ENCODE measurements at regions not wholly inside any gene's neighbourhood (a gene's known extent, or its start where the extent isn't known, plus 50 kb on each side); places are given as distances from the start of the nearest gene placed in this dataset.

GRCh38 chr7:41809940-41810576 is 107.2 kb upstream of the INHBA start:
- no peak for TF ChIP-seq FOXP2 (optimal IDR thresholded peaks at IDR 0.05; ENCODE audit: control extremely low read depth, extremely low read length, insufficient read depth)
- TF ChIP-seq POLR2AphosphoS5 (IDR thresholded peaks at IDR 0.05; ENCODE audit: borderline replicate concordance, low read depth, low read length): no peak
- no peak for TF ChIP-seq EZH2 (IDR thresholded peaks at IDR 0.05)
- Histone ChIP-seq H3K27ac (no peak overlapping the region), H3K9me3 (ENCODE audit: low read depth, low read length) (no peaks in the 10 kb centered on the region), H3K36me3 (ENCODE audit: insufficient read depth, low read length) (no peaks in the 10 kb centered on the region; the same call in 1 of the 2 replicates), H3K4me3 (no peak overlapping the region), H3K9ac (ENCODE audit: insufficient read length) (no peak overlapping the region)
- no peak for DNase-seq (ENCODE audit: low read depth, low spot score)

DNA sequence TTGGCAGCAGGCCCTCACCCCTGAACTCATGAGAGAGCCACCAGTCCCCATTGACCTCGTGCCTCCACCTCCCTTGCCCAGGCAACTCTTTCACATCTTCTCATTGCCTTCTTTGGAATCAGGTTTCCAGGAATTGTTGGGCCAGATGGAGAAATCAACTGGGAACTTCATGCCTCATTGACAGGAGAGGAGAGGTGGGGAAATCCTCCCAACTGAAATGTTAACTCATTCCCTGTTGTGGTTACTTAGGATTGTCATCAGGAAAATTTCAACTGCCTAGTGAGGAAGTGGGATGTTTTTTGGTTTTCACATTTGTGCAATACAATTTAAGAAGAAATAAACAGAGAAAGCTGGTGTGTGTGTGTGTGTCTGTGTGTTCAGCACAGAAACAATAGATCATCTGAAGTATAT is 106.6 kb upstream of the INHBA start:
- no peak for DNase-seq (ENCODE audit: low read depth, low spot score)
- H3K27ac ChIP-seq: no peak overlapping the region

GRCh38 chr7:41809116-41809515 is 106.2 kb upstream of the INHBA start:
- no peak for DNase-seq (ENCODE audit: low read depth, low spot score)
- H3K9ac ChIP-seq (ENCODE audit: insufficient read length): no peak overlapping the region
- H3K4me3 ChIP-seq: no peak overlapping the region
- H3K9me3 ChIP-seq (ENCODE audit: low read depth, low read length): no peaks in the 10 kb centered on the region
- H3K27ac ChIP-seq: no peak overlapping the region
- TF ChIP-seq POLR2AphosphoS5 (IDR thresholded peaks at IDR 0.05; ENCODE audit: borderline replicate concordance, low read depth, low read length): no peak
- TF ChIP-seq FOXP2 (optimal IDR thresholded peaks at IDR 0.05; ENCODE audit: control extremely low read depth, extremely low read length, insufficient read depth): no peak
- TF ChIP-seq EZH2 (IDR thresholded peaks at IDR 0.05): no peak
- H3K36me3 ChIP-seq (ENCODE audit: insufficient read depth, low read length): no peaks in the 10 kb centered on the region; the same call in 1 of the 2 replicates

More for the DNA sequence above, 106.6 kb upstream of the INHBA start:
- TF ChIP-seq FOXP2 (optimal IDR thresholded peaks at IDR 0.05; ENCODE audit: control extremely low read depth, extremely low read length, insufficient read depth) (no peak), EZH2 (IDR thresholded peaks at IDR 0.05) (no peak), POLR2AphosphoS5 (IDR thresholded peaks at IDR 0.05; ENCODE audit: borderline replicate concordance, low read depth, low read length) (no peak)
- H3K4me3 ChIP-seq: no peak overlapping the region
- no peaks in the 10 kb centered on the region; the same call in 1 of the 2 replicates for H3K36me3 ChIP-seq (ENCODE audit: insufficient read depth, low read length)
- H3K9me3 ChIP-seq (ENCODE audit: low read depth, low read length): no peaks in the 10 kb centered on the region
- H3K9ac ChIP-seq (ENCODE audit: insufficient read length): no peak overlapping the region

DNA sequence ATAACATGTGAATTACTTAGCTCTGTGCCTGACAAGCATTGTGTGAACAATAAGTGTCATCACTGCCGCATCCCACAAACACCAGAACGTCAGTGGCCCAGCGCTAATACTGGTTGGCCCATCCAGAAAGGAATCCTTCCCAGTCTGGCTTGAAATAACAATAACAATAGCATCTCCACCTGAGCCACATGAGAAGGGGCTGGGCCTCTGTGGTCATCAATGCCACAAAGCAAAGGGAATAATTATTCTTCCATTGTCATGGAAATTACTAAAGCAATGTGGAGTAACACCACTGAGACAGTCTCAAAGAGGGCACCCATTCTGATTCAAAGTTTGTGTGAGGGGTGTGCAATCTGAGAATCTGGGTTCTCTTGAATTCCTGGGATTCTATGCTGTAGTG is 105.7 kb upstream of the INHBA start:
- Histone ChIP-seq H3K27ac (no peak overlapping the region), H3K4me3 (no peak overlapping the region), H3K9ac (ENCODE audit: insufficient read length) (no peak overlapping the region), H3K9me3 (ENCODE audit: low read depth, low read length) (no peaks in the 10 kb centered on the region), H3K36me3 (ENCODE audit: insufficient read depth, low read length) (no peaks in the 10 kb centered on the region; the same call in 1 of the 2 replicates)
- TF ChIP-seq POLR2AphosphoS5 (IDR thresholded peaks at IDR 0.05; ENCODE audit: borderline replicate concordance, low read depth, low read length) (no peak), EZH2 (IDR thresholded peaks at IDR 0.05) (no peak), FOXP2 (optimal IDR thresholded peaks at IDR 0.05; ENCODE audit: control extremely low read depth, extremely low read length, insufficient read depth) (no peak)
- DNase-seq (ENCODE audit: low read depth, low spot score): no peak

- Histone ChIP-seq H3K27ac (no peak overlapping the region), H3K9ac (ENCODE audit: insufficient read length) (no peak overlapping the region), H3K9me3 (ENCODE audit: low read depth, low read length) (no peaks in the 10 kb centered on the region), H3K36me3 (ENCODE audit: insufficient read depth, low read length) (no peaks in the 10 kb centered on the region; the same call in 1 of the 2 replicates), H3K4me3 (no peak overlapping the region)
- no peak for DNase-seq (ENCODE audit: low read depth, low spot score)
- TF ChIP-seq FOXP2 (optimal IDR thresholded peaks at IDR 0.05; ENCODE audit: control extremely low read depth, extremely low read length, insufficient read depth) (no peak), EZH2 (IDR thresholded peaks at IDR 0.05) (no peak), POLR2AphosphoS5 (IDR thresholded peaks at IDR 0.05; ENCODE audit: borderline replicate concordance, low read depth, low read length) (no peak)
These were observed 100.7 kb upstream of the INHBA start for GRCh38 chr7:41803569-41803968.

GRCh38 chr7:41796331-41796730 is 93.4 kb upstream of the INHBA start:
- H3K9me3 ChIP-seq (ENCODE audit: low read depth, low read length): no peaks in the 10 kb centered on the region
- no peaks in the 10 kb centered on the region for H3K36me3 ChIP-seq (ENCODE audit: insufficient read depth, low read length)
- no peak overlapping the region for H3K4me3 ChIP-seq
- H3K9ac ChIP-seq (ENCODE audit: insufficient read length): no peak overlapping the region
- TF ChIP-seq POLR2AphosphoS5 (IDR thresholded peaks at IDR 0.05; ENCODE audit: borderline replicate concordance, low read depth, low read length): no peak
- no peak for TF ChIP-seq FOXP2 (optimal IDR thresholded peaks at IDR 0.05; ENCODE audit: control extremely low read depth, extremely low read length, insufficient read depth)
- TF ChIP-seq EZH2 (IDR thresholded peaks at IDR 0.05): no peak
- no peak overlapping the region for H3K27ac ChIP-seq
- DNase-seq (ENCODE audit: low read depth, low spot score): no peak

DNA sequence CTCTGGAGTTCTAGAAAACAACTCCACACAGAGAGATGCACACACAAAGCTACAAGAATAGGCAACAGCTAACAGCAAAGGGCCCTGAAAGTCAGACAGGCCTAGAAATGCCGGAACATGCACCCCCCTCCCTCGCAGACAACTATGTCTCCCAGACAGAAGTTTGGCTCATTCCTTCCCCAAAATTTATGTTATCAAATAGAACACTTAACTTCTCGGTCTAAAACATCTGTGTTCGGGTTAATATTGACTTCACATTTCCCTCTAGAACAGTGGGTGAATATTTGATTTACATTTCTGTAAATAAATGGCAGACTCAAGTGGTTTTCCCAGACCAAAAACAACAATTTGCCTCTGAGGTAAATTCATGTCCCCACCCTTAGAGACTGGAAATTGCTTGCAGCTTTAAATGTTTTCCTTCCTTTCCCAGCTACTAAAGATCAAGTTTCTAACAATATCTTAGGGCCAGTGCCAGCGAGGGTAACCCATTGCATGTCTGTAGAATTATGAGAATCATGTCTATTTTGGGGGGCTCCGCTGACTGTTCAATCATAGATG is 92.5 kb upstream of the INHBA start:
- DNase-seq (ENCODE audit: low read depth, low spot score): no peak
- 0 out of 2 replicates have a peak overlapping the region, but pooled peaks have one; percentile 1 for H3K27ac ChIP-seq
- no peaks in the 10 kb centered on the region for H3K36me3 ChIP-seq (ENCODE audit: insufficient read depth, low read length)
- H3K4me3 ChIP-seq: no peak overlapping the region
- H3K9ac ChIP-seq (ENCODE audit: insufficient read length): peak overlapping the region; percentile 32
- no peak for TF ChIP-seq FOXP2 (optimal IDR thresholded peaks at IDR 0.05; ENCODE audit: control extremely low read depth, extremely low read length, insufficient read depth)
- no peak for TF ChIP-seq EZH2 (IDR thresholded peaks at IDR 0.05)
- no peak for TF ChIP-seq POLR2AphosphoS5 (IDR thresholded peaks at IDR 0.05; ENCODE audit: borderline replicate concordance, low read depth, low read length)
- H3K9me3 ChIP-seq (ENCODE audit: low read depth, low read length): no peaks in the 10 kb centered on the region

DNA sequence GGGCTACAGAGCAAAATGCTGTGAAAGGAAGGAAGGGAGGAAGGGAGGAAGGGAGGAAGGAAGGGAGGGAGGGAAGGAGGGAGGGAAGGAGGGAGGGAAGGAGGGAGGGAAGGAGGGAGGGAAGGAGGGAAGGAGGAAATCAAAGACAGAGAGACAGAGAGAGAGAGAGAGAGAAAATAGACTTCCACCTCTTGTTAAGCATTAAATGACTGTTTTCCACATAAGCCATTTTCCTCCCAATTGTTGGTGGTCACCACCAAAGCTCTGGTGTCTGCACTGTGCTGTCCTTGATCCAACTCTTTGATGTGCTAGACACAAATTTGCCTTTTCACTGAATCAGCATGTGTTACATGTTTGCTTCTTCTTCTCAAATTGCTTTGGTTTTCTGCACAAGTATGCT is 90.7 kb upstream of the INHBA start:
- Histone ChIP-seq H3K27ac (no peak overlapping the region), H3K9ac (ENCODE audit: insufficient read length) (no peak overlapping the region), H3K4me3 (no peak overlapping the region), H3K9me3 (ENCODE audit: low read depth, low read length) (no peaks in the 10 kb centered on the region), H3K36me3 (ENCODE audit: insufficient read depth, low read length) (no peaks in the 10 kb centered on the region)
- DNase-seq (ENCODE audit: low read depth, low spot score): no peak
- TF ChIP-seq EZH2 (IDR thresholded peaks at IDR 0.05): no peak
- no peak for TF ChIP-seq FOXP2 (optimal IDR thresholded peaks at IDR 0.05; ENCODE audit: control extremely low read depth, extremely low read length, insufficient read depth)
- TF ChIP-seq POLR2AphosphoS5 (IDR thresholded peaks at IDR 0.05; ENCODE audit: borderline replicate concordance, low read depth, low read length): no peak

All from SK-N-MC (cell line).